Psoas muscle (tissue), 7 donors: ENCODE measurements at regions not wholly inside any gene's neighbourhood (a gene's known extent, or its start where the extent isn't known, plus 50 kb on each side); places are given as distances from the start of the nearest gene placed in this dataset.

Experiments used
- ATAC-seq, 4 donors: fragments of 200-7000 bp; cut with Tn5 transposase; one replicate each; pipeline ENCODE4 v1.9.1; 2020; ENCODE audit warnings: moderate library complexity in 3 of 4, mild to moderate bottlenecking in 2 of 4
- DNase-seq, 2 donors: peaks; one replicate each; pipeline ENCODE4 v3.0.0-alpha.2; 2020
- H3K27ac ChIP-seq: fragments of 200-600 bp; one replicate; pipeline ENCODE4 v1.8.0; 2022
- H3K27me3 ChIP-seq, 3 donors: fragments of 200-600 bp in 1 of 3; one replicate each; pipeline versions ENCODE4 v1.6.1 to v1.8.0; 2013 to 2022; ENCODE audit warnings: low read length in 2 of 3, mild to moderate bottlenecking in 2 of 3, moderate library complexity in 1 of 3; ENCODE audit not compliant: insufficient read depth in 3 of 3
- H3K36me3 ChIP-seq, 2 donors: fragments of 200-600 bp in 1 of 2; one replicate each; pipeline versions ENCODE4 v1.6.1 to v1.8.0; 2013 to 2022; ENCODE audit warnings: low read depth in 1 of 2, mild to moderate bottlenecking in 1 of 2, moderate library complexity in 1 of 2; ENCODE audit not compliant: insufficient read depth in 1 of 2
- H3K4me1 ChIP-seq: fragments of 200-600 bp; one replicate; pipeline ENCODE4 v1.8.0; 2022
- H3K4me3 ChIP-seq: fragments of 200-600 bp; one replicate; pipeline ENCODE4 v1.8.0; 2022; ENCODE audit warnings: mild to moderate bottlenecking
- H3K9me3 ChIP-seq: fragments of 200-600 bp; one replicate; pipeline ENCODE4 v1.8.0; 2022
- CTCF ChIP-seq: fragments of 200-600 bp; IDR thresholded peaks from one replicate; pipeline ENCODE4 v1.8.0; 2022; ENCODE audit warnings: antibody characterized with exemption
- WGBS, 3 donors: extraction: QIAGEN DNeasy Blood & Tissue Kit; methylation state at CpG; one replicate each; pipeline versions ENCODE4 v1.1.6 to v1.1.7; 2013; 5-methylcytosine and 5-hydroxymethylcytosine counted together
- intact Hi-C, 2 donors: fragments of 100-400 bp; cut with DNase I; formaldehyde crosslinking; loops; one replicate each; pipeline versions ENCODE4 v1.11.0 to v1.14.2; 2022
- donor health status: healthy with polysubstance abuse.
- donor health status: DM: no; HTN: no; CAD: no; lungs with moderate emphysema.
- donor health status: Bipolar disorder and iron deficiency.
- donor health status: healthy.
- donor health status: DM: yes; HTN: yes; CAD: no.
- donor health status: DM: no; HTN: no; CAD: no.
- donor health status: DM: yes; HTN: yes; CAD: no.

DNA sequence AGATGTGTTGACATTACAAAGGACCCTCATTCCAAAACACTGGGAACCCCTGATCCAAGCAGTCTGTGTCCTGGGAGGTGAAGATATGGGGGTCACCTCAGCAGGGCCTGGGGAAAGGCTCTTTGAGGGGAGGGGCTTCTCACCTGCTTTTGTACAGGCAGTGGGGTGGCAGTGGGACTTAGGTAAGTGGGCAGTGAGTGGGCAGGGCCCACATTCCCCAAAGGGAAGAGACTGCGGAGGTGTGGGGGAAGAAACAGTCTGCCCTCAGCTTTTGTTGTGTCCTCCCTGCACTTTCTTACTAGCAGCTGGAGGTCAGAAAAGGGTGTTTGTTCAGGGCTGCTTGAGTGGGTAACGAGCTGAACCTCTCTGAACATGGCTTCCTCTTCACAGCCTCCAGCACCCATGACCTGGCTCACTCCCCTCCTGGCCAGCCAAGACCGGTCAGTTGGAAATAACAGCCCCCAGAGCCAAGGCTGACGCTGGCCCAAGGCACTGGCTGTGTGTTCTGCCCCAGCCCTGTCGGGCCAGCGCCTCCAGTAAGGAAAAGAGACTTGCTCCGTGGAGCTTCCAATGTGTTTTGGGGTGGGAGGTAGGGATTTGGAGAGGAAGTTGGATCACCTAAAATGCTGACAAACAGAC is 173.5 kb downstream of the PSMG1 start:
- WGBS, 3 donors = 49 to 70% (median 53%) methylated on average over 7 of the region's 7 CpGs
- Histone ChIP-seq H3K4me3 (no peak overlapping the region), H3K4me1 (peaks cover 6% of the 10 kb centered on the region), H3K27me3 (no peaks in the 10 kb centered on the region), H3K36me3 (no peaks in the 10 kb centered on the region), H3K27ac (no peak overlapping the region), H3K9me3 (no peaks in the 10 kb centered on the region)
- ATAC-seq (no peak), DNase-seq (no peak)
- intact Hi-C loops = loop anchor here in 1 of 2 donors (5.0 kb wide), 1 partner anchor 202 kb away; the partner anchor contains the start of gene ETS2
- TF ChIP-seq CTCF = no peak

GRCh38 chr21:39007985-39008384 is 175.3 kb downstream of the PSMG1 start:
- TF ChIP-seq CTCF = no peak
- H3K4me1 ChIP-seq = peaks cover 12% of the 10 kb centered on the region
- no peaks in the 10 kb centered on the region for H3K9me3 ChIP-seq
- ATAC-seq (no peak), DNase-seq (no peak)
- intact Hi-C loops = loop anchor here in 1 of 2 donors (5.0 kb wide), 1 partner anchor 201 kb away; the partner anchor contains the start of gene ETS2
- H3K27ac ChIP-seq = no peak overlapping the region
- no peaks in the 10 kb centered on the region for H3K36me3 ChIP-seq
- no peaks in the 10 kb centered on the region for H3K27me3 ChIP-seq
- no peak overlapping the region for H3K4me3 ChIP-seq
- 97% methylated on average over 2 of the region's 2 CpGs for WGBS, 3 donors

GRCh38 chr21:39007532-39007931 is 175.7 kb downstream of the PSMG1 start:
- WGBS, 3 donors = 71 to 80% (median 72%) methylated on average over 8 of the region's 8 CpGs
- no peak for TF ChIP-seq CTCF
- no peak overlapping the region for H3K4me3 ChIP-seq
- H3K9me3 ChIP-seq = no peaks in the 10 kb centered on the region
- intact Hi-C loops = loop anchor here in 1 of 2 donors (5.0 kb wide), 1 partner anchor 200 kb away; the partner anchor contains the start of gene ETS2
- no peak for ATAC-seq
- H3K27ac ChIP-seq = peak overlapping the region; percentile 59
- no peak for DNase-seq
- H3K4me1 ChIP-seq = peaks cover 12% of the 10 kb centered on the region
- H3K27me3 ChIP-seq = no peaks in the 10 kb centered on the region
- no peaks in the 10 kb centered on the region for H3K36me3 ChIP-seq

DNA sequence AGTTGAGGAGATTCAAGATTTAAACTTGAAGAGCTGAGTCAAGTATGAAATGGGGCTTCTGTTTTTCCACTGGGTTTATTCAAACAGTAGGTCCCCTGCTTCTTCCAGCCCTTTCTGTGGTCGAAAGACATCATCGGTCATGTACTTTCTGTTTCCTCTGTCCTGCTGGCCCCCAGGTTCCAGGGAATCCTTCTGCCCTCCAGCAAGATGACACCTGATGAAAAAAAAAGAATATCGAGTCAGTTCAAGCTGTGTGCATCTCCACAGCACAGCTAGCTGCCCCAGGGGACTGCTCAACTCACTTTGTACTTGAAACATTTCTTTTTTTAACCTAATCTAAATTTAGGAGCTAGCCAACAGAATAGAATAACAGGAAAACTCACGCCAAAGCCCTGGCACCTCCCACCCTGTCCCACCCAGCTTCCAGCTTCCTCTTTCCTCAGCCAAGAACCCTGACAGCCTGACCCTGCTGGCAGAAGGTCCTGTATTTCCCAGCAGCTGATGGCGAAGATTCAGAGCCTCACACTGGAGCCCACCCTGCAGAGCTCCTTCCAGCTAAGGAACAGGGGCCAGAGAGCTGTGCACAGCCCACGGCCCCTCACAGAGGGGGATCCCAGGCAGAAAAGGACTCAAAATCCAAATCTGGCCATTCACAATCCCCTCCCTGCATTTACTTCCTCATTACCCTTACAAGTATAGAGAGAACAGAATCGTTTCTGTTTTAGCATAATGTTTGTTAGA is 176.5 kb downstream of the PSMG1 start:
- Histone ChIP-seq H3K27me3 (no peaks in the 10 kb centered on the region), H3K4me1 (peaks cover 12% of the 10 kb centered on the region), H3K9me3 (no peaks in the 10 kb centered on the region), H3K36me3 (no peaks in the 10 kb centered on the region), H3K4me3 (no peak overlapping the region), H3K27ac (peak overlapping the region; percentile 59)
- DNase-seq (peak in 1 of 2 donors; percentile 74), ATAC-seq (peak; percentile 15 to 55 (median 38))
- WGBS, 3 donors = 42 to 52% (median 45%) methylated on average over 7 of the region's 7 CpGs
- TF ChIP-seq CTCF = no peak
- intact Hi-C loops = loop anchor here in 1 of 2 donors (5.0 kb wide), 1 partner anchor 199 kb away; the partner anchor contains the start of gene ETS2
